ENCODE measurements at regions not wholly inside any gene's neighbourhood (a gene's known extent, or its start where the extent isn't known, plus 50 kb on each side); places are given as distances from the start of the nearest gene placed in this dataset.

DNA sequence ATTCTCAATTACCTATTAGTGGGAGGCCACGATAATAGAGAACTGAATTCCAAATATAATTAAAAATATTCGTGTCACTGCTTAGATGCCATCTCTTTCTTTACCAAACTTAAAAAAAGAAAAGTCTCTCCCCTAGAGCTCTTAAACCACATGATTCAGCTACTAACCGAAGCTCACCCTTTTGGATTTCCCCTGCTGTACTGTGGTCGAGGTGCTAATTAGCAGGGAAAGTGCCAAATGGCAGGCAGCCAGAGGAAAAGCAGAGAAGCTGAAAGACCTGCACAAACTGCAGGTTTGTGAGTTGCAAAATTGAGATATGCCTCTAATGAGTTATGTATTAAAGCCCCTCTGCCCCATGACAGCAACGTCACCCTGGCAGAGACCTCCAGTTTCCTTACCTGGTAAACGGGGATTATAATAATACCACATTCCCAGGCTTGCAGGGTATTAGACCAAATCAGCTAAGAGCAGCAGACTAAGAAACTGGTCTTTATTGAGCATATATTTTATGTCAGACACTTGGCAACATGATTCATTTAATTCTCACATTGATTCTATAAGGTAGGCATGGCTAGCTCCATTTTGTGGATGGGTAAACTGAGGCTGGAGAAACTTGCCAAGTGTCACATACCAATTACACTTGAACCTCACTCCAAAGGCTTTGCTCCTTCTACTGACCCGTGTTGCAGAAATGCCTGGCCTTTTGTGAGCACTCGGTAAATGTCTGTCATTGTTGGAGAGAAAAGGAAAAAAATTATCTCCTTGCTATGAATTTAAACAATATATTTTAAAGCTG, 259.7 kb downstream of the LPIN1 start:
- TF ChIP-seq, protein P1, sequence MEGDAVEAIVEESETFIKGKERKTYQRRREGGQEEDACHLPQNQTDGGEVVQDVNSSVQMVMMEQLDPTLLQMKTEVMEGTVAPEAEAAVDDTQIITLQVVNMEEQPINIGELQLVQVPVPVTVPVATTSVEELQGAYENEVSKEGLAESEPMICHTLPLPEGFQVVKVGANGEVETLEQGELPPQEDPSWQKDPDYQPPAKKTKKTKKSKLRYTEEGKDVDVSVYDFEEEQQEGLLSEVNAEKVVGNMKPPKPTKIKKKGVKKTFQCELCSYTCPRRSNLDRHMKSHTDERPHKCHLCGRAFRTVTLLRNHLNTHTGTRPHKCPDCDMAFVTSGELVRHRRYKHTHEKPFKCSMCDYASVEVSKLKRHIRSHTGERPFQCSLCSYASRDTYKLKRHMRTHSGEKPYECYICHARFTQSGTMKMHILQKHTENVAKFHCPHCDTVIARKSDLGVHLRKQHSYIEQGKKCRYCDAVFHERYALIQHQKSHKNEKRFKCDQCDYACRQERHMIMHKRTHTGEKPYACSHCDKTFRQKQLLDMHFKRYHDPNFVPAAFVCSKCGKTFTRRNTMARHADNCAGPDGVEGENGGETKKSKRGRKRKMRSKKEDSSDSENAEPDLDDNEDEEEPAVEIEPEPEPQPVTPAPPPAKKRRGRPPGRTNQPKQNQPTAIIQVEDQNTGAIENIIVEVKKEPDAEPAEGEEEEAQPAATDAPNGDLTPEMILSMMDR (IDR thresholded peaks at IDR 0.05), result no peak
- no peak for TF ChIP-seq POLR2A (IDR thresholded peaks at IDR 0.05)
